Gastroesophageal sphincter (tissue), 3 donors: ENCODE measurements at regions not wholly inside any gene's neighbourhood (a gene's known extent, or its start where the extent isn't known, plus 50 kb on each side); places are given as distances from the start of the nearest gene placed in this dataset.

Source experiments
- POLR2A ChIP-seq, 2 donors: fragments of 450-650 bp; IDR thresholded peaks; one replicate each; pipeline ENCODE4 v1.6.1; 2017; ENCODE audit warnings: antibody characterized with exemption in 2 of 2, mild to moderate bottlenecking in 2 of 2, moderate library complexity in 1 of 2
- TF ChIP-seq, protein P1 (sequence below), 4 experiments: fragments of 200-600 bp in 2 of 4; fragments of 450-650 bp in 2 of 4; sonication (generic) in 1 of 4; IDR thresholded peaks; one replicate each; pipeline ENCODE4 v1.5.1; 2017 to 2019; ENCODE audit warnings: antibody characterized with exemption in 4 of 4, mild to moderate bottlenecking in 2 of 4, moderate library complexity in 2 of 4

DNA sequence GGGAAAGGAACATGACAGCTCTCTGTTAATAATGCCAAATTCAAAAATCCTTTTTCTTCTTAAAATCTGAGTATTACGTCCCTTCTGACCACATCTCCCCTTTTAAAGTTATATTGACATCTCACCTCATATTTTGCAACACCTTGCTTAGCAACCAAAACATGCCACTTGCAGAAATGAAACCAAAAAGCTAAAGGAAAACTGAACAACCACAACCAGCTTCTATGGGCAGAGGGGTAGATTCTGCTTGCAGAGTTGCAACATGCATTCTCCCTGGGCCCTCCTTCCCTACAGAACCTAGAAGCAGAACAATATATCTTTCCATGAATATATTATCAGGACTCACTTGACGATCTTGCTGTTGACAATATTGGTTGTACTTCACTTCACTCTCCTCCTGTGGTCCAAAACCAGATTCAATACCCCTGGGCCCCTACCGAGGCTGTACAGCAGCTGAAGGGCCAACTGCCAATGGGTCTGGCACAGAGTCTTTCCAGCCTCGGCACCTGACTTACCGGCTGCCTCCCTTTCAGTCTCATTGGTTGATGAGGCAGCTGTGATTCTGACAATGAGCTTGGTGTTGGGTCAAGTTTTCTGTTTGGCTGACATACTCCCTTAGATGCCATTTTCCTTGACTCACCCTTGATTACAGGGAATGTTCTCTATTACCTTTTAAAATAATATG, 616.6 kb downstream of the ZEB2 start:
- TF ChIP-seq POLR2A (IDR thresholded peaks at IDR 0.05): no peak
- TF ChIP-seq, protein P1, sequence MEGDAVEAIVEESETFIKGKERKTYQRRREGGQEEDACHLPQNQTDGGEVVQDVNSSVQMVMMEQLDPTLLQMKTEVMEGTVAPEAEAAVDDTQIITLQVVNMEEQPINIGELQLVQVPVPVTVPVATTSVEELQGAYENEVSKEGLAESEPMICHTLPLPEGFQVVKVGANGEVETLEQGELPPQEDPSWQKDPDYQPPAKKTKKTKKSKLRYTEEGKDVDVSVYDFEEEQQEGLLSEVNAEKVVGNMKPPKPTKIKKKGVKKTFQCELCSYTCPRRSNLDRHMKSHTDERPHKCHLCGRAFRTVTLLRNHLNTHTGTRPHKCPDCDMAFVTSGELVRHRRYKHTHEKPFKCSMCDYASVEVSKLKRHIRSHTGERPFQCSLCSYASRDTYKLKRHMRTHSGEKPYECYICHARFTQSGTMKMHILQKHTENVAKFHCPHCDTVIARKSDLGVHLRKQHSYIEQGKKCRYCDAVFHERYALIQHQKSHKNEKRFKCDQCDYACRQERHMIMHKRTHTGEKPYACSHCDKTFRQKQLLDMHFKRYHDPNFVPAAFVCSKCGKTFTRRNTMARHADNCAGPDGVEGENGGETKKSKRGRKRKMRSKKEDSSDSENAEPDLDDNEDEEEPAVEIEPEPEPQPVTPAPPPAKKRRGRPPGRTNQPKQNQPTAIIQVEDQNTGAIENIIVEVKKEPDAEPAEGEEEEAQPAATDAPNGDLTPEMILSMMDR (IDR thresholded peaks at IDR 0.05): no peak
